Vagina (tissue), 2 donors: ENCODE measurements at regions not wholly inside any gene's neighbourhood (a gene's known extent, or its start where the extent isn't known, plus 50 kb on each side); places are given as distances from the start of the nearest gene placed in this dataset.

ENCODE experiments used
- CTCF ChIP-seq, 3 experiments: fragments of 450-650 bp in 2 of 3; fragments of 200-600 bp in 1 of 3; sonication (generic) in 1 of 3; IDR thresholded peaks; one replicate each; pipeline ENCODE4 v1.5.1; 2017 to 2019; ENCODE audit warnings: antibody characterized with exemption in 3 of 3, mild to moderate bottlenecking in 2 of 3, moderate library complexity in 2 of 3
- POLR2A ChIP-seq, 2 donors: fragments of 450-650 bp; IDR thresholded peaks; one replicate each; pipeline ENCODE4 v1.6.1; 2017; ENCODE audit warnings: antibody characterized with exemption in 2 of 2, mild to moderate bottlenecking in 2 of 2, moderate library complexity in 2 of 2
- POLR2AphosphoS5 ChIP-seq, 2 donors: sonication (generic); formaldehyde crosslinking; IDR thresholded peaks; one replicate each; pipeline ENCODE4 v1.9.0; 2017; ENCODE audit warnings: antibody characterized with exemption in 2 of 2, mild to moderate bottlenecking in 2 of 2, low read depth in 1 of 2; ENCODE audit not compliant: insufficient read depth in 1 of 2

- TF ChIP-seq CTCF (IDR thresholded peaks at IDR 0.05) (no peak), POLR2A (IDR thresholded peaks at IDR 0.05) (no peak), POLR2AphosphoS5 (IDR thresholded peaks at IDR 0.05; ENCODE audit: insufficient read depth in 1 of 2, low read depth in 1 of 2) (no peak)
These were observed 185.8 kb downstream of the GLI2 start for GRCh38 chr2:120921457-120921856.
